Type B pancreatic cell (in vitro differentiated cells): ENCODE measurements at regions not wholly inside any gene's neighbourhood (a gene's known extent, or its start where the extent isn't known, plus 50 kb on each side); places are given as distances from the start of the nearest gene placed in this dataset.
"Not testable (repeated sequence)": the region's sequence is repeated elsewhere in the genome, so short reads cannot be mapped to it uniquely, and the experiment has no call there.

Experiments used
- DNase-seq: peaks from one replicate; pipeline ENCODE4 v3.0.0; 2021; ENCODE audit warnings: mixed read lengths; ENCODE audit not compliant: unreplicated experiment; ENCODE audit errors: extremely low spot score
- H3K27ac Mint-ChIP-seq: 2 replicates; pipeline ENCODE4 v1.8.0; 2021; ENCODE audit warnings: mild to moderate bottlenecking, mixed read lengths
- H3K27me3 Mint-ChIP-seq: 2 replicates; pipeline ENCODE4 v1.8.0; 2021; ENCODE audit warnings: mixed read lengths
- H3K36me3 Mint-ChIP-seq: 2 replicates; pipeline ENCODE4 v1.8.0; 2021; ENCODE audit warnings: mixed read lengths
- H3K4me1 Mint-ChIP-seq: one replicate; pipeline ENCODE4 v1.8.0; 2021; ENCODE audit warnings: mixed read lengths; ENCODE audit not compliant: unreplicated experiment
- H3K4me3 Mint-ChIP-seq: 2 replicates; pipeline ENCODE4 v1.8.0; 2021; ENCODE audit warnings: mild to moderate bottlenecking, mixed read lengths
- H3K9me3 Mint-ChIP-seq: 2 replicates; pipeline ENCODE4 v1.8.0; 2021; ENCODE audit warnings: mixed read lengths
- CTCF ChIP-seq: fragments of 200-600 bp; sonication (generic); conservative IDR thresholded peaks from 2 replicates; pipeline ENCODE4 v1.5.0; 2021; ENCODE audit warnings: antibody characterized with exemption, mild to moderate bottlenecking

GRCh38 chr3:11898611-11899325 is 52.1 kb upstream of the TAMM41 start:
- TF ChIP-seq CTCF: no peak
- Mint-ChIP-seq H3K4me1 (no peaks in the 10 kb centered on the region), H3K27me3 (peaks cover 29% of the 10 kb centered on the region), H3K36me3 (no peaks in the 10 kb centered on the region), H3K4me3 (no peak overlapping the region), H3K27ac (no peak overlapping the region), H3K9me3 (no peaks in the 10 kb centered on the region)
- no peak for DNase-seq

DNA sequence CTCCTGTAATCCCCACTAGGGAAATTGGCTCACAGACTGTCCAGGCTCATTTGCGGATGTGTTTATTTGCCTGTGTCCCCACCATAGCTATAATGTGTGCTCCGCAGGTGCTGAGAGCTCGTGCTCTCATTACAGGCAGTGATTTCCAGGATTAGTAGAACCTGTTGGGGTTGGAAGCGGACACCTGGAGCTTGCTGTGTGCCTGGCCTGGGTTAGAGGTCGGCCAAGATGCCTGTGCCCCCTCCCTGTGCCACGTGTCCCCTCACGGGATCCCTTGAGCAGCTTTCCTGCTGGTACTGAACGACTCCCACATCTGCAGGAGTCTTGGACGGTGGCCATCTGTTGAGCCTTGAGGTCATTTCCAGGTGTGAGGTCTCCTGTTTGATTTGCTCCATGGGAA is 52.7 kb upstream of the TAMM41 start:
- H3K36me3 Mint-ChIP-seq, H3K4me3 Mint-ChIP-seq, DNase-seq, H3K27ac Mint-ChIP-seq, H3K4me1 Mint-ChIP-seq, H3K9me3 Mint-ChIP-seq: not testable (repeated sequence)
- H3K27me3 Mint-ChIP-seq: peaks cover 23% of the 10 kb centered on the region

DNA sequence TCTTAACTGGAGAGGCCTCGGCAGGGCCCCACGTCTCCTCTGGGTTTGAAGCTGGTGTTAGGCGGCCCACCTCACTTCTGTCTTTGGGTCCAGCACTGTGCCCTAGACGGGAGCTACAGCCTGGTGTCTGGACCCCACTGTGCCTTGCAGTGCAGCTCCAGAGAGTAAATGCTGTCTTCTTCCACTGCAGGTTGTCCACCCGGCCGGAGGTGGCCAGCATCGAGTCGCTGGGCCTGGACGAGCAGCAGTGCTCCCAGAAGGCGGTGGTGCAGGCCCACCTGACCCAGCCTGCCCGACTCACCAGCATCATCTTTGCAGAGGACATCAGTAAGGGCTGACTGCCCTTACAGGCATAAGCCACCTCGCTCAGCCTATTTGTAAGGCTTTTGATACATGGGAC is 53.1 kb upstream of the TAMM41 start:
- H3K27me3 Mint-ChIP-seq: peaks cover 19% of the 10 kb centered on the region
- no peak for DNase-seq
- H3K4me1 Mint-ChIP-seq: no peaks in the 10 kb centered on the region
- H3K36me3 Mint-ChIP-seq: no peaks in the 10 kb centered on the region
- no peak for TF ChIP-seq CTCF
- H3K9me3 Mint-ChIP-seq: no peaks in the 10 kb centered on the region
- no peak overlapping the region for H3K27ac Mint-ChIP-seq
- H3K4me3 Mint-ChIP-seq: no peak overlapping the region

DNA sequence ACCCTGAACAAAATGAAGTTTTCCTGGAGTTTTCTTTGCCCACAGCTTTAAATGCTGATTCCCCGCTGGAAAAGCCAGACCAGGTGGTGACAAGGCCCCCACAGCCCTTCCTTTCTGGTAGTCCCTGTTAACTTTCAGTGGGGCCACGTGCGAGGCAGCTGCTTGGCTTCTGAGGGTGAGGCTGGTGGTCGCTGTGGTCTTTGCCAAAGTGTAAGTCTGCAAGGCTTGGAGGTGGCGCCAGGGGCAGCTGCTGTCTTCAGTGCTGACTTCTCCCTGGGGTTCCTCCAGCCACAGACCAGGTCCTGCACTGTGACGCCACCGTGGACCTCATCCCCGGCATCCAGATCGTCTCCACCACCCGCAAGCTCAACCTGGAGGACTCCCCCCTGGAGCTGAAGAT is 54.1 kb upstream of the TAMM41 start:
- no peaks in the 10 kb centered on the region for H3K4me1 Mint-ChIP-seq
- no peaks in the 10 kb centered on the region for H3K9me3 Mint-ChIP-seq
- no peak overlapping the region for H3K27ac Mint-ChIP-seq
- H3K36me3 Mint-ChIP-seq: no peaks in the 10 kb centered on the region
- TF ChIP-seq CTCF: no peak
- no peak for DNase-seq
- H3K4me3 Mint-ChIP-seq: no peak overlapping the region
- peaks cover 16% of the 10 kb centered on the region for H3K27me3 Mint-ChIP-seq

DNA sequence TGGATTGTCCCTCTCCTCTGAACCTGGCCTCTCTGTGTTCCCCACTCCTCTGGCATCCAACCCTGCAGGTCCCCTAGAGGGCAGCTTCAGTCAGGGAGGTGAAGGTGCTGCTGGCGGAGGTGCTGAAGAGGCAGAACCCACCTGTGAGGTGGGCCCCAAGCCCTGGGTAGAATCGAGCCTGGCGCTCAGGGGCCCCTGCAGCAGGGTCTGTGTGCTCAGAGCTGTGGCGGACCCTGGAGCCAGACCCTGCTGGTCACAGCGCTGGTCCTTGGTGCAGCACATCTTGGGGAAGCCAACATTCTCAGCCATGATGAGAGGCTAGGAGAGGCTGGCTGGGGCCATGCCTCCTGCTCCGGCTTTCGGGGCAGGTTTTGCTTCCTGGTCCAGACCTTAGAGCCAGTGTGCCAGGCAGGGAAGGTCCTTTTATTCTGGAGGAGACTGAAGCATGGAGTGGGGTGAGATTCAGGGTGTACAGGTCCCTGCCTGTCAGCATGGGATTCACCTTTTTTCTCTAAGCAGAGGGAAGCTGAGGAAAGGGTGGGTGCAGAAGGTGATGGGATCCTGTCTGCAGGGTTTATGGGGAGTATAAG is 54.7 kb upstream of the TAMM41 start:
- TF ChIP-seq CTCF: no peak
- H3K4me1 Mint-ChIP-seq: no peaks in the 10 kb centered on the region
- H3K4me3 Mint-ChIP-seq: no peak overlapping the region
- peaks cover 12% of the 10 kb centered on the region for H3K27me3 Mint-ChIP-seq
- no peak for DNase-seq
- no peak overlapping the region for H3K27ac Mint-ChIP-seq
- no peaks in the 10 kb centered on the region for H3K9me3 Mint-ChIP-seq
- no peaks in the 10 kb centered on the region for H3K36me3 Mint-ChIP-seq

- no peak for DNase-seq
- TF ChIP-seq CTCF: no peak
- Mint-ChIP-seq H3K4me3 (no peak overlapping the region), H3K27ac (no peak overlapping the region), H3K36me3 (no peaks in the 10 kb centered on the region), H3K9me3 (no peaks in the 10 kb centered on the region), H3K4me1 (no peaks in the 10 kb centered on the region), H3K27me3 (peaks cover under 1% of the 10 kb centered on the region)
These were observed 56.4 kb upstream of the TAMM41 start for GRCh38 chr3:11903047-11903446.
